SK-N-SH treated with all-trans-retinoic acid at 6 μM for 48 hours (cell line): ENCODE measurements at regions not wholly inside any gene's neighbourhood (a gene's known extent, or its start where the extent isn't known, plus 50 kb on each side); places are given as distances from the start of the nearest gene placed in this dataset.

Experiments used
- ARNTL ChIP-seq: fragments of 450-650 bp; formaldehyde crosslinking; IDR thresholded peaks from 2 replicates; pipeline ENCODE4 v1.5.0; 2020; ENCODE audit warnings: low read depth, mild to moderate bottlenecking, moderate library complexity, borderline replicate concordance
- CREB5 ChIP-seq: fragments of 250-450 bp; sonication (Bioruptor Pico); IDR thresholded peaks from 2 replicates; pipeline ENCODE4 v1.5.1; 2020; ENCODE audit warnings: low read depth, mild to moderate bottlenecking, moderate library complexity
- ZNF70 ChIP-seq: fragments of 450-650 bp; formaldehyde crosslinking; IDR thresholded peaks from 2 replicates; pipeline ENCODE4 v1.5.0; 2020; ENCODE audit warnings: mild to moderate bottlenecking, moderate library complexity

DNA sequence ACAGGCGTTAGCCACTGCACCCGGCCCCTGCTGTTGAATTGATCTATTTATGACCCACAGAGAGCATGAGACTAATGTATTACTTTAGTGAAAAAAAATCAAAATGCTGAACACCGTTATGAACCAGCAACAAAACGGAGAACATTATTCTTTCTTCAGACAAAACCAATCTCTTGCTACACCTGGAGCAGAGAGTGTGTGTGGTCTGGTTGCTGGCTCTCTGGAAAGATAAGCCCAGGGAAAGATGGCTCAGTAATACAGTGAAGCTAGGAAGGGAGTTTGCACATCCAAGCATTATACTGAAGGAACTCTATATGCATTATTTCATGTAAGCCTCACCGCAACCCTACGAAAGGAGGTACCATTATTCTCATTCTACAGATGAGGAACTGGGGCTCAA is 117.0 kb downstream of the GLUL start:
- no peak for TF ChIP-seq ZNF70
- TF ChIP-seq CREB5 (CRISPR knock-in tag) = no peak
- no peak for TF ChIP-seq ARNTL (CRISPR knock-in tag)
